GM18861 (cell line): ENCODE measurements at regions not wholly inside any gene's neighbourhood (a gene's known extent, or its start where the extent isn't known, plus 50 kb on each side); places are given as distances from the start of the nearest gene placed in this dataset.
A peak's percentile ranks its signal among the peaks of the same experiment; 100 is the strongest.
"Not testable (repeated sequence)": the region's sequence is repeated elsewhere in the genome, so short reads cannot be mapped to it uniquely, and the experiment has no call there.

ENCODE experiments used
- ATAC-seq: cut with Tn5 transposase; IDR thresholded peaks from one replicate; pipeline ENCODE4 v1.9.1; 2021; ENCODE audit not compliant: unreplicated experiment

GRCh38 chr4:73671348-73671747 lies 51.1 kb upstream of the RASSF6 start:
- ATAC-seq = not testable (repeated sequence)

GRCh38 chr4:73673286-73673685 lies 53.0 kb upstream of the RASSF6 start:
- no peak for ATAC-seq

GRCh38 chr4:73674451-73674919 lies 54.2 kb upstream of the RASSF6 start:
- ATAC-seq = no peak

GRCh38 chr4:73675623-73676022 lies 55.4 kb upstream of the RASSF6 start:
- ATAC-seq = no peak

GRCh38 chr4:73676136-73676535 lies 55.9 kb upstream of the RASSF6 start:
- no peak for ATAC-seq

- peak; percentile 98 for ATAC-seq
These were observed 56.7 kb upstream of the RASSF6 start for GRCh38 chr4:73676861-73677323.

- ATAC-seq = no peak
These were observed 59.6 kb upstream of the RASSF6 start for GRCh38 chr4:73679836-73680235.

GRCh38 chr4:73681776-73682175 lies 58.6 kb upstream of the CXCL8 start:
- ATAC-seq = no peak

- no peak for ATAC-seq
These were observed 57.9 kb upstream of the CXCL8 start for GRCh38 chr4:73682508-73682907.

- ATAC-seq = no peak
These were observed 57.3 kb upstream of the CXCL8 start for GRCh38 chr4:73683033-73683432.

GRCh38 chr4:73683456-73683855 lies 56.9 kb upstream of the CXCL8 start:
- ATAC-seq = no peak

- ATAC-seq = no peak
These were observed 56.3 kb upstream of the CXCL8 start for GRCh38 chr4:73684097-73684496.

GRCh38 chr4:73685052-73685451 lies 55.3 kb upstream of the CXCL8 start:
- no peak for ATAC-seq

- ATAC-seq = no peak
These were observed 52.9 kb upstream of the CXCL8 start for GRCh38 chr4:73687421-73687820.

- ATAC-seq = no peak
These were observed 50.2 kb upstream of the CXCL8 start for GRCh38 chr4:73690051-73690738.
